Uterus (tissue), 3 donors: ENCODE measurements at regions not wholly inside any gene's neighbourhood (a gene's known extent, or its start where the extent isn't known, plus 50 kb on each side); places are given as distances from the start of the nearest gene placed in this dataset.

Experiments used
- DNase-seq, 2 donors: peaks; one replicate each; pipeline ENCODE4 v3.0.0-alpha.2; 2019 to 2020
- H3K27ac ChIP-seq, 2 donors: fragments of 200-600 bp; sonication (generic); 1 replicate in 1 of 2; 2 replicates in 1 of 2; pipeline ENCODE4 v1.5.1; 2016 to 2018
- H3K27me3 ChIP-seq, 2 donors: fragments of 200-600 bp; sonication (generic); one replicate each; pipeline ENCODE4 v1.5.1; 2018 to 2019; ENCODE audit warnings: control low read depth in 1 of 2
- H3K36me3 ChIP-seq, 2 donors: fragments of 200-600 bp; sonication (generic); one replicate each; pipeline ENCODE4 v1.5.1; 2019; ENCODE audit warnings: control low read depth in 1 of 2
- H3K4me1 ChIP-seq, 2 donors: fragments of 200-600 bp; sonication (generic); one replicate each; pipeline ENCODE4 v1.5.1; 2018 to 2019; ENCODE audit warnings: control low read depth in 1 of 2
- H3K4me3 ChIP-seq, 2 donors: fragments of 200-600 bp; sonication (generic); 1 replicate in 1 of 2; 2 replicates in 1 of 2; pipeline ENCODE4 v1.5.1; 2018 to 2019; ENCODE audit warnings: mild to moderate bottlenecking in 1 of 2
- H3K9me3 ChIP-seq, 2 donors: fragments of 200-600 bp; sonication (generic); one replicate each; pipeline ENCODE4 v1.5.1; 2019; ENCODE audit warnings: control low read depth in 1 of 2
- POLR2A ChIP-seq, 2 donors: fragments of 450-650 bp; IDR thresholded peaks; one replicate each; pipeline ENCODE4 v1.6.1; 2016; ENCODE audit warnings: antibody characterized with exemption in 2 of 2, mild to moderate bottlenecking in 1 of 2, moderate library complexity in 1 of 2
- intact Hi-C: fragments of 100-400 bp; cut with DNase I; formaldehyde crosslinking; loops from one replicate; pipeline ENCODE4 v1.15.1; 2023; ENCODE audit warnings: low total_unique reads
- TF ChIP-seq, protein P1 (sequence below), 4 experiments: fragments of 200-600 bp in 2 of 4; fragments of 450-650 bp in 2 of 4; sonication (generic) in 2 of 4; IDR thresholded peaks; one replicate each; pipeline ENCODE4 v1.5.1; 2016 to 2019; ENCODE audit warnings: antibody characterized with exemption in 4 of 4, mild to moderate bottlenecking in 2 of 4, moderate library complexity in 1 of 4
- donor health status: DM: yes; HTN: yes; CAD: no.

GRCh38 chr3:166372571-166373106, 535.4 kb upstream of the BCHE start:
- no peaks in the 10 kb centered on the region for H3K4me1 ChIP-seq
- H3K4me3 ChIP-seq: no peak overlapping the region
- no peaks in the 10 kb centered on the region for H3K27me3 ChIP-seq
- no peak overlapping the region for H3K27ac ChIP-seq
- no peak for DNase-seq
- H3K36me3 ChIP-seq: no peaks in the 10 kb centered on the region
- intact Hi-C loops: no loop called here
- TF ChIP-seq POLR2A (IDR thresholded peaks at IDR 0.05): no peak
- TF ChIP-seq, protein P1, sequence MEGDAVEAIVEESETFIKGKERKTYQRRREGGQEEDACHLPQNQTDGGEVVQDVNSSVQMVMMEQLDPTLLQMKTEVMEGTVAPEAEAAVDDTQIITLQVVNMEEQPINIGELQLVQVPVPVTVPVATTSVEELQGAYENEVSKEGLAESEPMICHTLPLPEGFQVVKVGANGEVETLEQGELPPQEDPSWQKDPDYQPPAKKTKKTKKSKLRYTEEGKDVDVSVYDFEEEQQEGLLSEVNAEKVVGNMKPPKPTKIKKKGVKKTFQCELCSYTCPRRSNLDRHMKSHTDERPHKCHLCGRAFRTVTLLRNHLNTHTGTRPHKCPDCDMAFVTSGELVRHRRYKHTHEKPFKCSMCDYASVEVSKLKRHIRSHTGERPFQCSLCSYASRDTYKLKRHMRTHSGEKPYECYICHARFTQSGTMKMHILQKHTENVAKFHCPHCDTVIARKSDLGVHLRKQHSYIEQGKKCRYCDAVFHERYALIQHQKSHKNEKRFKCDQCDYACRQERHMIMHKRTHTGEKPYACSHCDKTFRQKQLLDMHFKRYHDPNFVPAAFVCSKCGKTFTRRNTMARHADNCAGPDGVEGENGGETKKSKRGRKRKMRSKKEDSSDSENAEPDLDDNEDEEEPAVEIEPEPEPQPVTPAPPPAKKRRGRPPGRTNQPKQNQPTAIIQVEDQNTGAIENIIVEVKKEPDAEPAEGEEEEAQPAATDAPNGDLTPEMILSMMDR (IDR thresholded peaks at IDR 0.05): no peak
- no peaks in the 10 kb centered on the region for H3K9me3 ChIP-seq

DNA sequence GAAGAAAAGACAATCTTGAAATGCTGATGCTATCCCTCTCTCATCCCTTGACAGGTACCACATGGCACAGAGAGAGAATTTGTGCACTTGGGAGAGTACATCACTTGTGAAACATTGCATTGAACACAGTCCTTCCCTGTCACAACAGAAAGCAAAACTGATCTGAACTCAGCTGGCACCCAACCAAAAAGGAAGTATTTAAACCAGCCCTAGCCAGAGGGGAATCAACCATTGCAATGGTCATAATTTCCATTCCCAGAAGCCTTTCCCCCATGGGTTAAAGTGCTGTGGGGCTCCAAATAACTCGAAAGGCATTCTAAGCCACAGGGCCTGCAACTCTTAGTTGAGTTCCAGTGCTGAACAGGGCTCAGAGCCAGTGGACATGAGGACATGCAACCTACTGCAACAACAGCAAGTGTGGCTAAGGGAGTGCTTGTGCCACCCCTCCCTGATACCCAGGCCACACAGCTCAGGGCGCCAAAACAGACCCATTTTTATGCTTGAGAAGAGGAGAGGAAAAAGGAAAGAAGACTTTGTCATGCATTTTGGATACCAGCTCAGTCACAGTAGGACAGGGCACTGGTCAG, 530.8 kb upstream of the BCHE start:
- Histone ChIP-seq H3K36me3 (no peaks in the 10 kb centered on the region), H3K27ac (no peak overlapping the region), H3K9me3 (no peaks in the 10 kb centered on the region), H3K4me3 (no peak overlapping the region), H3K27me3 (no peaks in the 10 kb centered on the region), H3K4me1 (no peaks in the 10 kb centered on the region)
- TF ChIP-seq POLR2A (IDR thresholded peaks at IDR 0.05): no peak
- TF ChIP-seq, protein P1 (IDR thresholded peaks at IDR 0.05): no peak
- DNase-seq: no peak
- intact Hi-C loops: no loop called here

DNA sequence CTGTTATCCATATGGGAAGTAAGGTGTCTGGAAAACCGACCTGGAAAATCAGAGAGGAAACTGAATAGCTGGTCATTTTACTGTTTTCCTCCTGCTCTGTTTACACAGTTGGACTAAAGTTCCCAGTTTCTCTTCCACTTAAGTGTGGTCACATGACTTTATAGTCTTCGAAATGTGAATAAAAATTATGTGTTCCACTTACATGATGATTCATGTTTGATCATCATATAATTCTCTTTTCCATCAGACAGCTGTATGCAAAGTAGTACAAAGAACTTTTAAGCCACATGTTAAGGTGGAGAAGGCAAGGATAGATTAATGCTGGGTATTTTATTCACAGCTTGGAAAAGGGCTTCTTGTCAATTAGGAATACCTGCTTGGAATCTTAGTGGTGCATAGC, 525.5 kb upstream of the BCHE start:
- no peak for TF ChIP-seq POLR2A (IDR thresholded peaks at IDR 0.05)
- TF ChIP-seq, protein P1 (IDR thresholded peaks at IDR 0.05): no peak
- no peaks in the 10 kb centered on the region for H3K27me3 ChIP-seq
- no peaks in the 10 kb centered on the region for H3K36me3 ChIP-seq
- no peak for DNase-seq
- no peak overlapping the region for H3K4me3 ChIP-seq
- H3K4me1 ChIP-seq: no peaks in the 10 kb centered on the region
- no peak overlapping the region for H3K27ac ChIP-seq
- intact Hi-C loops: no loop called here
- H3K9me3 ChIP-seq: no peaks in the 10 kb centered on the region

DNA sequence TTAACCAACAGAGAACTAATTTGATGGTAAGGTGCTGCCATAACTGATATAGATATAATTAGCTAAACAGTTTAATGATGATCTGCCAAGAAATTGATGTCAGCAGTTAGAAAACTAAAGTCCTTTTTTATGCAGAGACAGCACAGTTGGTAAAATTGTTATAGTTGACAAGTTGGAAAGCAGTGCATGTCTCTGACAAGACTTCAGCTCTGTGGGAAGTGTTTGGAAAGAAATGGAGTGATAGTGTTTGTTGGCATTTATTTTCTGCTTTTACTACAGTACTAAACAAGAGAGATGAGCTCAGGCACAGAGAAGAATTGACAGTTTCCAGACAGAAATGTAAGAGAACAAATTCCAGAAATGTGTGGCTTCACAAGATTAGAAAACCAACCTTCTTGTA, 523.5 kb upstream of the BCHE start:
- intact Hi-C loops: no loop called here
- H3K36me3 ChIP-seq: no peaks in the 10 kb centered on the region
- no peaks in the 10 kb centered on the region for H3K27me3 ChIP-seq
- no peak overlapping the region for H3K4me3 ChIP-seq
- DNase-seq: no peak
- no peaks in the 10 kb centered on the region for H3K9me3 ChIP-seq
- H3K4me1 ChIP-seq: no peaks in the 10 kb centered on the region
- no peak for TF ChIP-seq POLR2A (IDR thresholded peaks at IDR 0.05)
- TF ChIP-seq, protein P1 (IDR thresholded peaks at IDR 0.05): no peak
- H3K27ac ChIP-seq: no peak overlapping the region

GRCh38 chr3:166351461-166351860, 514.2 kb upstream of the BCHE start:
- intact Hi-C loops: no loop called here
- Histone ChIP-seq H3K4me3 (no peak overlapping the region), H3K9me3 (no peaks in the 10 kb centered on the region), H3K27ac (no peak overlapping the region), H3K36me3 (no peaks in the 10 kb centered on the region), H3K4me1 (no peaks in the 10 kb centered on the region), H3K27me3 (no peaks in the 10 kb centered on the region)
- TF ChIP-seq, protein P1 (IDR thresholded peaks at IDR 0.05): no peak
- TF ChIP-seq POLR2A (IDR thresholded peaks at IDR 0.05): no peak
- no peak for DNase-seq
